ENCODE measurements at regions not wholly inside any gene's neighbourhood (a gene's known extent, or its start where the extent isn't known, plus 50 kb on each side); places are given as distances from the start of the nearest gene placed in this dataset.

- CTCF ChIA-PET (ENCODE audit: low intra/inter-chr PET ratio, low total read pairs), result no interaction called here
- H3K79me2 ChIP-seq (ENCODE audit: insufficient read depth, low read length), result no peaks in the 10 kb centered on the region
- H3K36me3 ChIP-seq (replicated peaks in 1 of 2; ENCODE audit: control insufficient read depth in 1 of 2, insufficient read depth in 2 of 2, low read length in 2 of 2), result no peaks in the 10 kb centered on the region
- H3K4me3 ChIP-seq (replicated peaks in 1 of 3; ENCODE audit: insufficient read depth in 1 of 3, low read depth in 2 of 3, low read length in 3 of 3), result no peak overlapping the region
- no peaks in the 10 kb centered on the region for H3K9me3 ChIP-seq (ENCODE audit: low read length)
- DNase-seq (ENCODE audit: low spot score), result no peak
- no peaks in the 10 kb centered on the region for H3K4me1 ChIP-seq (ENCODE audit: insufficient read depth, low read length)
- H2AFZ ChIP-seq (ENCODE audit: low read length), result no peak overlapping the region
- ATAC-seq, result no peak
- TF ChIP-seq NFIC (IDR thresholded peaks at IDR 0.05; ENCODE audit: low read length), result no peak
- no peak for TF ChIP-seq FOSL1 (CRISPR knock-in tag; IDR thresholded peaks at IDR 0.05; ENCODE audit: borderline replicate concordance)
- no peak for TF ChIP-seq SATB2 (CRISPR knock-in tag; IDR thresholded peaks at IDR 0.05)
- no peak for TF ChIP-seq ZNF101 (CRISPR knock-in tag; IDR thresholded peaks at IDR 0.05; ENCODE audit: borderline replicate concordance, low read depth)
- TF ChIP-seq TBL1XR1 (IDR thresholded peaks at IDR 0.05; ENCODE audit: borderline replicate concordance, low read length, partially characterized antibody), result no peak
- no peak for TF ChIP-seq EP300 (IDR thresholded peaks at IDR 0.05; ENCODE audit: low read depth in 2 of 2, low read length in 2 of 2)
- no peak for TF ChIP-seq EP300 (CRISPR knock-in tag; IDR thresholded peaks at IDR 0.05; ENCODE audit: borderline replicate concordance)
- TF ChIP-seq ZNF24 (IDR thresholded peaks at IDR 0.05), result no peak
- TF ChIP-seq ZNF264 (CRISPR knock-in tag; IDR thresholded peaks at IDR 0.05), result no peak
- no peak for TF ChIP-seq ZNF710 (CRISPR knock-in tag; IDR thresholded peaks at IDR 0.05; ENCODE audit: borderline replicate concordance)
- TF ChIP-seq CEBPZ (IDR thresholded peaks at IDR 0.05; ENCODE audit: low read length), result no peak
- no peak for TF ChIP-seq BORCS8-MEF2B (CRISPR knock-in tag; IDR thresholded peaks at IDR 0.05)
- no peak overlapping the region for H3K27ac ChIP-seq (ENCODE audit: extremely low read length, insufficient read depth, low read length)
- intact Hi-C loops (cut with micrococcal nuclease; ENCODE audit: unreplicated experiment) (no loop called here), in situ Hi-C loops (cut with HindIII; ENCODE audit: extremely low pct_ligation_motif_present, low pct_unique_long_range_greater_than_20kb) (no loop called here)
- POLR2A ChIA-PET, result no interaction called here
- H4K20me1 ChIP-seq (ENCODE audit: insufficient read depth, low read length), result no peaks in the 10 kb centered on the region
- BruUV-seq (replicated peaks), result no TSS peak
- no peaks in the 10 kb centered on the region for H3K27me3 ChIP-seq (ENCODE audit: control insufficient read depth in 1 of 2, insufficient read depth in 2 of 2, low read length in 2 of 2)
- no peak for FAIRE-seq
- H3K4me2 ChIP-seq (ENCODE audit: low read depth, low read length), result no peak overlapping the region
- WGBS (ENCODE audit: low lambda C conversion rate), result 17% methylated on average over 2 of the region's 2 CpGs
- no peak overlapping the region for H3K9ac ChIP-seq (ENCODE audit: insufficient read depth, low read depth, low read length)
These were observed 122.2 kb upstream of the ESX1 start for GRCh38 chrX:104376937-104377336.
